ENCODE measurements at regions not wholly inside any gene's neighbourhood (a gene's known extent, or its start where the extent isn't known, plus 50 kb on each side); places are given as distances from the start of the nearest gene placed in this dataset.

DNA sequence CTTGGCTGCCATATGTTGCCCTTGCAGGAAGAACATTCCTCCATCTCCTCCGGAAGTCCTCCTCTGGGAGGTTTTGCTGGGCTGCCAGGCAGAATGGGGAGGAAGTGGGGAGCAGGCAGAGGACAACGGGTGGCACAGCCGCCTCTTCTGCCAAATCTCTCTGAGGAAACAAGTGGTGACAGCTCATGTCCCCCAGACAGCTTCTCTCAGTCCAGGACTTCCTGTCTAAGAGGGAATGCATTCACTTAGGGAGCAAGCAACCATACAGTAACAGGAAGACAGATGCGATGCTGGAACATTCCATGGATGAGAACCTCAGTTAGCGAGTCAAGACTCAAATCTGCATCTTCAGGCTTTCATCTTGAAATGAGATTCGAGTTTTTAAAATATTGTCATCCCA lies 701.0 kb downstream of the SEMA5A start:
- DNase-seq (ENCODE audit: low read depth in 3 of 3): no peak

DNA sequence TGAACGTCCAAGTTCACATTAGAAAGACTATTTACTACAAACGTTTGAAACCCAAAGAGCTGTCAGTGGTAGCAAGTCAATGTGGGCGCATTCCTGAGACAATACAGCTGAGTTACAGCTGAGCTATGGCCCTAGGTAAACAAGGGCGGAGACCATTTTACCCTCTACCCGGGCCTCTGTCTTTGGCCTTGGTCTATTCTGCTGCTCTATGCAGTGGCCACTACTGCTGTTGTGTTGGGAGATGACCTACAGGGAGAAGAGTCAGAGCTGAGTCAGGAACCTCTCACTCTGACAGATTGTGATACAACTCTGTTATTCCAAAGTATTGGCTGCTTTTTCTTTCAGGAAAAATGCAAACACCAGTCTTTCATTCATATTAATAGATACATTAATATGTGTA lies 700.6 kb downstream of the SEMA5A start:
- no peak for DNase-seq (ENCODE audit: low read depth in 3 of 3)

DNA sequence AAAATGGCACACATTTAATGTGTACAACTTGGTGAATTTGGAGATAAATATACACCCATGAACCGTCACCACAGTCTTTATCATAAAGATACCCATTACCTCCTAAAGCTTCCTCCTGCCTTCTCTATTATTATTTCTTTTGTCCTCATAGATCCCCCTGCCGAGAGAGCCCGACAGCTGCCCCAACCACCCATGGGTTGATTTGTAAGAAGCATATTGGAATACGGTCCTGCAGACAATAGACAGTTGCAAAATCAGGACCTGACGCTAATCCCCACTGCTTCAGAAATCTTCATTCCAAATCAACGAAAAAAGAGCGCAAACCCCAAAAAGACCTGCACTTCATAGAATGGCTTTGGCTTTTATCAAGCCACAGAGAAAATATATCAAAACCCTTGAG lies 697.5 kb downstream of the SEMA5A start:
- DNase-seq (ENCODE audit: low read depth in 3 of 3): no peak

DNA sequence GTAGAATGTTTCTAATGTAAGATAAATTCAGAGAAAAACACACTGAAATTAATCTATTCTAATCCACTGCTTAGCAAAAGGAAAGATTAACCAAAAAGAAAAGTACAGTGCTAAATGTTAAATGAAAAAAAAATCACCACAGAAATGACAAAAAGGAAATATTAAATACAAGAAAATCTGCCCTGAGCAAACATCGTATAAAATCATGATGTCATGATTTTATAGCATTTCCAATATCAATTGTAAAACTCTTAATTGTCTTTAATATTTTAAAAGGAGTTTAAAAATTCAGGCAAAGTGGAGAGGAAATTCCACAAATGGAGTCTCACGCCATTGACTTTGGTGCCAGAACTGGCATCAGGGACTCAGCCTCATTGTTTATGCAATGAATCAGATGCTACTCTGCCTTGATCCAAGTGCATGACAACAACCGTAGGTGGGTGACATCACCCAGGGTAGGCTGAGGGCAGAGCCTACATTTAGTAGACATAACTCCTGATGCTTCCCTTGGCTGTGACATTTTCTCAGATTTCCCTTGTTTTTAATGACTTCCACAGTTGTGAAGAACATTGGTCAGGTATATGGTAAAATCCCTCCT lies 696.8 kb downstream of the SEMA5A start:
- no peak for DNase-seq (ENCODE audit: low read depth in 3 of 3)

DNA sequence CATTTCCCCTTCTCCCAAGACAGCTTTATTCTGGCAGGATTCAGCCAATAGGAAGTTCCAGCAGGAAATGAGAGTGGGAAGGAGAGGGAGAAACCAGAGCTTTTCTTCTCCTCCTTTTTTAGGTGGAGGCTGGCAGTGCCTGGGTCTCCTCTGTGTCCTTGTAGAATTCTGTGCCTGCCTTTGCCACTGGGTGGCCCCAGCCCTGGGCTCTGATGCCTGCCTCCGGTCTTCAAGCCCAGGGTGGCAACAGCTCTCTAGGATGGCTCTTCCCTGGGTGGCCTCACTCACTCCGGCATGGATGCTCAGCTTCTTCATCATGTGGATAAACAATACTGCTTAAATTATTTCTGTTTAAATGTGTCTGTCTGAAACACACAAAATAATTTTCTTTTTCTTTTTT lies 694.8 kb downstream of the SEMA5A start:
- no peak for DNase-seq (ENCODE audit: low read depth in 3 of 3)

DNA sequence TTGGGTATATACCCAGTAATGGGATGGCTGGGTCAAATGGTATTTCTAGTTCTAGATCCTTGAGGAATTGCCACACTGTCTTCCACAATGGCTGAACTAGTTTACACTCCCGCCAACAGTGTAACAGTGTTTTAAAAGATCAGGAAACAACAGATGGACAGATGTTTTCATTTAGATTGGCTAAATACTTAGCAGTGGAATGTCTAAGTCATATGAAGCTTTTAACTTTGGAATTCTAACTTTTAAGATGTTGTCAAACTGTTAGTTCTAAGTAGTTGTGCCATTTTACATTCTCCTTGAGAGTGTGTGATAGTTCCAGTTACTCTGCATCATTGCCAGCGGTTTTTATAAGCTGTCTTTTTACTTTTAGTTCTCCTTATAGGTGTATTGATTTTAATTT lies 688.8 kb downstream of the SEMA5A start:
- DNase-seq (ENCODE audit: low read depth in 3 of 3): no peak

DNA sequence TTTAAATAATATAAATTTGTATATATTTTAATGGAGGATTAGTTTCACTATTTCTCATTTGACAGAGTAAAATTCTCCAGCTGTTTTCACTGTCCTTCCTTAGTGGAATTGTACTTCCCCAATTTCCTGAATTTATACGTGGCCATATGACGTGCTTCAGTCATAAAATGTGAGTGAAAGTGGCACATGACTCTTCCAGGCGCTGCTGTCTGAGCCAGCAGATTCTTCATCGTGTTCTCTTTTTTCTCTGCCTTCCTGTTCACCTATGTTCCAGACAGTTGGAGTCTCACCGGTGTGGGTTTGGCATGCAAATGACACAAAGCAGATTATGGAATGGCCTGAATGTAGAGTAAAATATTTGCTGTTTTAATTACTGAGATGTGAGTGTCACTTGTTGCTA lies 684.1 kb downstream of the SEMA5A start:
- no peak for DNase-seq (ENCODE audit: low read depth in 3 of 3)

DNA sequence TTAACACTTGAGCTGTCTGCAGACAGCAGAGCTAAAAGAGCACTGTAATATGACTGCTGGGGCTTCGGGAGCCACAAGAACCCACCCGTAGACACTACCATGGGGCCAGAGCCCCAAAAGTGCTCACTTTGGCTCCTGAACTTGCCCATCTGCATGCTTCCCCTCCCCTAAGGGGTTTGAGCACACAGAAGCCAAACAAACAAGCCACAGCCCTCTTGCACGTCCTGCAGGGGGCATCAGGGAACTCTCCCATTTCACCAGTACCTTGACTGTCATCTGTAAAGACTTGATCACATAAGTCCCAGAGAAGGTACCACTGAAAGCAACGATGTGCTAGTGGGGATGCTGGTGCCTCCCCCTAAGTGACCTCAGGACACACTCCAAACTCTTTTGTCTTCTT lies 681.8 kb downstream of the SEMA5A start:
- DNase-seq (ENCODE audit: low read depth in 3 of 3): no peak

DNA sequence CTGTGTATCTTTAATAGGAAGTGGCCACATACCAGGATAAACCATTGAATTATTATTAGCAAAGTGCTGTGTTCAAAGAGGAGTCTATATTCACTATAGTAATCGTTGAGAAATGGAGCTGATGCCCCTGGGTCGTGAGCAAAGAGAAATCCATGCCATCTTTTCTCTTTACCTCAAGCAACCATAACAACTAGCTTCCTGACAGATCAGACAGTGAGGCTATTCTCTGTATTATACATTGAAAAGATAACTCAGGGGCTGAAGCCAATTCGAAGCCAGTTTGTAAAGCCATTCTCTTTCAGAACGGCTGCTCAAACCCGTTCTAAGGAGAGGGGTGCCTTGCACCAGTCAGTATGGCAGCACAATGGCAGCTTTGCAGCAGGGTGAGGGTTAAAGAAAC lies 680.6 kb downstream of the SEMA5A start:
- DNase-seq (ENCODE audit: low read depth in 3 of 3): no peak

DNA sequence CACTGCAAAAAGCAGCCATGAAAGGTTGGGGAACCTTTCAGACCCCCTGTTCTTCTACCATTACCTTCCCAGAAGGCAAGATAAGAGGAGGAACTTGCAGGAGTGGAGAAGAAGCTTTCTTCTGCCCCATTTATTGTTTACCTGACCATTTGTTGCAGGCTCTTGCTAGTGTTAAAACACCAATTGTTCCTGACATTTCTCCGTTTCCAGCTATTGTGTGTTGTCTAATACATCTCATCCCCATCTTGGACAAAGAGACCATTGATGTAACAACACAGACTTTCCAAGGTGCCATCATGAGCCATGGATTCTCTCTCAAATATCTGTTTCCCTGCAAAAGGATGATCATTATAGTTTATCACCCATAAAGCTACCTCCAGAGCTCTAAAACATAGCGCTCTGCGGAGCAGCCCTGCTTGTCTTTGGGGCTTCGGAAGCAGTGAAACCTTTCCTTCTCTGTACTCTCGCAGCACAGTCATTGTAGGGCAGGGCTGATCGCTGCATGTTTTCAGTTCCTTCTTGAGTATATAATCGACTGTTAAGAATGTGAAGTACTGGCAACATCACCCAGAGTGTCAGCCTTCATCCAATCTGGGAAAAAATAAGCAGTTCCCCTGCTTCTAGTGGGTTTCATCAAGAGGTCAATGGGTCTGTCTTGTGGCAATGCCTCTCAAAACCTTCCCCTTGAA lies 680.0 kb downstream of the SEMA5A start:
- no peak for DNase-seq (ENCODE audit: low read depth in 3 of 3)

DNA sequence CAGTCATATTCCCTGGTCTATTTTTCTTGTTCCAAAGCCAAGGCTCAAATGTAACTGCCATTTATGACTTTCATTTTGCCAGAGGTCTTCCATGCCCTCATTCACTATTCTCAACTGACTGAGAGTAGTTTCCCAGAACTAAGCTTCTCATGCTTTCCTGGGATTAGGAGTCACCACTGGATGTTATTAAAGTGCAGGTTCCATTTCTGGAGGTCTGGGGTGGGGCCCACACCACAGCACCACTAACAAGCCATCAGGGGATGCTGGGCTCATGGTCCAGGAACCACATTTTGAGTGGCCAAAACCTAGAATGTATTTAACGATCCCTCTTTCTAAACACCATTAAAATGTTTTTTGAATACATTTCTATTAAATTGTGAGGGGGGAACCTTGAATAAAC lies 677.6 kb downstream of the SEMA5A start:
- no peak for DNase-seq (ENCODE audit: low read depth in 3 of 3)

DNA sequence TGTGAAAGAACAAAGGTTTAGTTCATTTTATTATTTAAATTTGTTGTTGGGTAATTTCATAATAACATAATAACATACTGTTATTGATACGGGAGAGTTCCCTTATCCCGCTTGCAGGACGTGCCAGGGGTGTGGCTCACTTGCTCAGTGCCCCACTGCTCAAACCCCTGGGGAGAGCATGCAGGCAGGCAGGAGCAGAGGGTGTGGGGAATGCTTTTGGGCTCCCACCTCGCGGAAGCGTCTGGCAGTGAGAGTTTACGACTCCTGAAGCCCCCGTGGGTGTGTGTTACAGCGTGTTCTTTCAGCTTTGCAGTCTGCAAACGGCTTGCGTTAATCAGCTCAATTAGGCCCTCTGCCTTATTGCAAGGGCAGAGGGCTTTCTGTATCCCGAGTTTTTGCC lies 675.9 kb downstream of the SEMA5A start:
- DNase-seq (ENCODE audit: low read depth in 3 of 3): no peak

DNA sequence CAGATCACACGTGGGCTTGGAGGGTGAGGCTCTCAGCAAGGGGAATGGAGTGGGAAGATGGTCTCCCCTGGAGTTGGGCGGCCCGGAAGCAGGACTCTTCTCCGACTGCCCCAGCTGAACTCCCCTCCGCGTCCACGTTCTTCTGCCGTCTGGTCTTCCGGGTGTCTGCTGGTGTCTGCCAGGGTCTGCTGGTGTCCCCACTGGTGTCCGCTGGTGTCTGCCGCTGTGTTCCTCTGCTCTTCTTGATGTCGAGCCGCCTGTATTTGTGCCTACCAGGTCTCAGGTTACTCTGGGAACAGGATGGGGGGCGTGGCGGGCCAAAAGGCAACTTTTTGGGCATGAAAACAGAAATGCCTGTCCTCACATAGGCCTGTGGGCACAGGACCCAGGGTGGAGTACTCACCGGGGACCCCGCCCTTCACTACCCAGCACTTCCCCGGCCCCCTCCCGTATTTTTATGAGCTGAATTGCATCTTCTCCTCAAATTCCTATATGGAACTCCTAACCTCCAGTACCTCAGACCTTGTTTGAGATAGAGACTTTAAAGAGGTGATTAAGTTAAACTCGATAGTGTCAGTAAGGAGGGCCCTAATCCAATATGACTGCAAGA lies 675.4 kb downstream of the SEMA5A start:
- no peak for DNase-seq (ENCODE audit: low read depth in 3 of 3)

DNA sequence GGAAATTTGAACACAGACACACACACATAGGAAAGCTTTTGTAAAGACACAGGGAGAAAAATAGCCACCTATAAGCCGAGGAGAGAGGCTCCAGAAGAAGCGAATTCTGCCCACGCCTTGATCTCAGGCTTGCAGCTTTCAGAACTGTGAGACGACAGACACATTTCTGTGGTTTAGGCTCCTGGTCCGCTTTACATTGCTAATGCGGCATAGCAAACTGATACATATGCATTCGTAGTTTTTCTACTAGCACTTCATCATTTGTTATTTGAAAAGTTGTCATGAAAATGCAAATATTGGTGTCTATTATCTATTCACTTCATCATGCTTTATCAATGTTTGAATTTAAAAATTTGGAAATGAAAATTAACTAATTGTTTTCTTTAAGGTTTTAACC lies 674.9 kb downstream of the SEMA5A start:
- DNase-seq (ENCODE audit: low read depth in 3 of 3): no peak

DNA sequence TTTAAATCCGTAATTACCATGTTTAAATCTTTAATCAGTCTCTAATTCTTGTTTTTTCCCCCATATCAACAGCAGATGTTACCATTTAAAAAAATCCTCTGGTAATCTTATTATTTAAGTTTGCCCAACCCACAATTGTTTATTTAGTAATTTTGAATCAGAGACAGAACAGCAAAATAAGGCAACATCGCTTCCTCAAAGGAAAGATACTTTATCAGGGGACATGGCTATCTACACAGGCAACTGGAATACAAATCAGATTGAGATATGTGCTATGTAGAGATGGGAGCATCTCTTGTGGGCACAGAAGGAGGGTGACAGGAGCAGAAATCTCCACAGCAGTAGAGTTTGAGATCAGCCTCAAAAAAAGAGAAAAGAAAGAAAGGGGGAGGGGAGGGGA lies 674.4 kb downstream of the SEMA5A start:
- no peak for DNase-seq (ENCODE audit: low read depth in 3 of 3)

DNA sequence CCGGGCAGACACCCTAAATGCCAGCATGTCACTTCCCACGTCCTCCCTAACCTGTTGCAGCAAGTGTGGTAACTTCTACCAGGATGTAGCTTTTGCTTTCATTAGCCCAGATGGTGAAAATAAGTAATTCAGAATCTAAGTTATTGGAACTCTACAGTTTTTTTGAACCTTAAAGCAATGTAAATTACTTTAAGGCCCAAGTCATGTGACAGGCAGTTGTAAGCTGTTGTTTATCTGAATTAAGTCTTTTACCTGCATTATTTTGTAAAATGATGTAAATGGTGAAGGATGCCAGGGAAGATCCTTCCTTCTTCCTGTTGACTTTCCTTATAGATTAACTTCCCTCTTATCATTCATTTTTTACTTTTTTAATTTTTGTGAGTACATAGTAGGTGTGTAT lies 670.2 kb downstream of the SEMA5A start:
- no peak for DNase-seq (ENCODE audit: low read depth in 3 of 3)

DNA sequence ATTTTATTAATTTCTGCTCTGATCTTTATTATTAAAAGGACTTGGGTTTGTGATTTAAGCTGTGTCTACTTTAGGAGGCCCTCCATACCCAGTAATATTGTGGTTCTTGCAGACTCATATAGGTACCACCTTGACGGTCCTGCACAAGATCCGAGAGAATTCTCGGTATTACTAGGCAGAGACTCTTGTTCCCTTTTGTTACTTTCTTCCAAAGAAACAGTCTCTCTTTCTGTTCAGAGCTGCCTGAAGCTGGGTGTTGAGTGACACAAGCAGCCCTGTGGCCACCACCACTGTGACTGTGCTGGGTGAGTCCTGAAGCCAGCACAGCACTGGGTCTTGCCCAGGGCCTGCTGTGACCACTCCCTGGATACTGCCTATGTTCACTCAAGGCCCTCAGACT lies 666.6 kb downstream of the SEMA5A start:
- DNase-seq (ENCODE audit: low read depth in 3 of 3): no peak

DNA sequence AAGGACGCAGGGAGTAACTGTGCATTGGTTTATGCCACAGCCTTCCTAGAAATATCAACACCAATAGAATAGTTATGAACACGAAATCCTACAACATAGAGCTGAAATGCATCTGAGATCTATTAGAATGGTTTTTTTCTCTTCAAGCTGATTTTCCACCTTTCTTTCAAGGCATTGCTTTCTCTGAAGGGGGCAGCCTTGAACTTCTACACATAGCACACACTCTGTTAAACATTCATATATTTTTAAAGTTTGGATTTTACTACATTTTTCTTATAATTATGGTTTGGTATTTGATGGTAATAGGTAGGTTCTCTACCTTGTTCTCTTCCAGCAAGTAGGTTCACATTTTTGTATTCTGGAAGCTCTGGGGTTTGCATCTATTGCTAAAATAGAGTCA lies 661.8 kb downstream of the SEMA5A start:
- no peak for DNase-seq (ENCODE audit: low read depth in 3 of 3)

DNA sequence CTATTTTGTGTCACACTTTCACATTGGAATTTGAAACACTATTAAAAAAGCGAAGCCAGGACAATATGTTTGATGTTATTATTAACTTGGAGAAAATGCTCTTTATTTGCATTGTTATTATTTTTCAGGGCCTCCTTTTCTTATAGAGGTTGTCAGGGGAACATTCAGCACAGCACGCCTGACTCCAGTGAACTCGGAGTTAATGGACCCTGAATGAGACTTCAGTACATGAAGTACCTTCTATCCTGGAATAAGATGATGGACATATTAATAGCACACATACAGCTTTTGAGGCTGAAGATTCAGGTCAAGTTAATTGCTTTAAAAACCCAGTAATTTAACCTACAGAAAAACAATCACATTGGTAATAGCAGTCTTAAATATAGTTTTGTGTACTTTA lies 652.9 kb downstream of the SEMA5A start:
- no peak for DNase-seq (ENCODE audit: low read depth in 3 of 3)

DNA sequence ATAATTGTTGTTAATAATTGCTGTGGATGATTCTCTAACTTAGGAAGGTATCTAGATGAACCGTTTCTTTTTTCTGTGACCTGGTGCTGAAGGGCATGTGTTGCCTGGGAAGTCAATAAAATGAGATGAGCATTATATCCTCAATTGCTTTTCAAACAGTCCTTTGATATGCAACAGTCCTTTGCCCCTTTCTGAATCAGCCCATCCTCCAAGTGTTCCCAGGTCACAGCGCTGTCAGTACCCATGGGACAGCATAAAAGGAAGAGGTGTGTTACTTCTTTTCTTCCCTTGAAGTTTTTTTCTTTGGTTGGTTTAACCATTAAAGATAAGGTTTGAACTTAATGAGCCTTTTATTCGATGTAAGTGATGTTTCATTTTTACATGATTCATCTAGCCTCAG lies 651.8 kb downstream of the SEMA5A start:
- DNase-seq (ENCODE audit: low read depth in 3 of 3): no peak

DNA sequence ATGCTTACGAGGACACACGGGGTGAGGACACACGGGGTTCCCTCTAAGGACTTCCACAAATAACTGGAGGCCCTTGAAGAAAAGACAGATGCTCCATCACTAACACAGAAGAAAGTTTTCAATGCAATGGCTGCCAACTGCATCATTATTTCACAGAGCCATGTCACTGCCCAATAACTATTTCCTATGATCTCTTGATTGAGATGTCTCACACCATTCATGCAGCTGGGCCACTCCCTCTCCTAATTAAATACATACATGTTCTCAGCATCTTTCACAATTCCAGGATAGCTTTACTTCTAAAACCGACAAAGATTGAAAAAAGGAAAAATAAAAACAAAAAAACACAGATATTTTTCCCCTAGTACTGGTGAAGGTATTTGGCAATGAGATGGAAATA lies 650.8 kb downstream of the SEMA5A start:
- no peak for DNase-seq (ENCODE audit: low read depth in 3 of 3)

DNA sequence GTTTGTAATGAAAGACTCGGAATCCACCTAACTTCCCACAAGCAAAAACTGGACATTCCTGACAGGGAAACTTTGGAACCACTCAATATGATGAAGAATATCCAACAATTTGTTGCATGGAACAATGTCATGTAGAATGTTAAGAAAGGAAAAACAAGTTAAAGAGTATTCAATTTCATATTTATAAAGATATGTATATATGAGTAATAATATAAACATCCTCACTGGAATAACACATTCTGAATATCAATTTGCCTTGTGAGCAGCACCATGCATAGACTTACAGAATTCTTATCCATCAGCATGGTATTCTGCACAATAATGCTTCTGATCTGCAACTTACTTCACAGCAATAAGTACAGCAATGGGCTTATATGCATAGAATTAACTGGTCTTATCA lies 650.3 kb downstream of the SEMA5A start:
- no peak for DNase-seq (ENCODE audit: low read depth in 3 of 3)

DNA sequence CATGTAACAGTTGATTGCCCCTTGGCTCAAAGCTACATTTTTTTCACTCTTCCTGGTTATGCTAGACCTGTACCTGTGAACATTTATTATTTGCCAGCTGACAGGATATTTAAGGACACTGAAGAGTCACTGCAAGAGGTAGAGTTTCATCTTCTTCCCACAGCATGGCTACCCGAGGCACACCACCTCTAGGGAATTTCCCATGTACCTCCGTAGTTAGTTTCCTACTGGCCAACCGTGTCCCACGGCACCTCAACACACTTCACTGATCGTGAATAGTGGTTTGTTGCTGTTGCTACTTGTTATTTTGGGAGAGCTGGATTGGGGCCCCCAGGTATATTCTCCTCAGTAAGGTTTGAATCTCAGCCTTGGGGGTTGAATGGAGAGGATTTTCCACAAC lies 648.6 kb downstream of the SEMA5A start:
- DNase-seq (ENCODE audit: low read depth in 3 of 3): no peak

DNA sequence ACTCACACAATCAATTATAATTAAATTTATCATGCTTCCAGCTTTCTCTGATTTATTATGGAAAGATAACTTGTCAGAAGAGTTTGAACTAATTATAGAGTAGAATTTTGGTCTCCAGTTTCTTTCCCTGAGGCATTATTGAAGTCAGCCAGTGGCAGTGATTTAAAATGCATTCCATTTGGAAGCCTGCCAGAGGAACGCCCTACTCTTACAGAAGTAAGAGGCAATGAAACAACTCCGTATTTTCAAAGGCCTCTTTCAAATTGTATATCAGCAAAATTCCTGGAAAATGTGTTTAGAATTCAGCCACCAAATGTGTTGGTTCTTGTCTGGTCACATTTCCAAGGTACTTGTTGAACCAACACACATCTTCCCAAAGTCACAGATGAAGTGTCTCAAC lies 640.9 kb downstream of the SEMA5A start:
- no peak for DNase-seq (ENCODE audit: low read depth in 3 of 3)
